ENCODE measurements at regions not wholly inside any gene's neighbourhood (a gene's known extent, or its start where the extent isn't known, plus 50 kb on each side); places are given as distances from the start of the nearest gene placed in this dataset.

DNA sequence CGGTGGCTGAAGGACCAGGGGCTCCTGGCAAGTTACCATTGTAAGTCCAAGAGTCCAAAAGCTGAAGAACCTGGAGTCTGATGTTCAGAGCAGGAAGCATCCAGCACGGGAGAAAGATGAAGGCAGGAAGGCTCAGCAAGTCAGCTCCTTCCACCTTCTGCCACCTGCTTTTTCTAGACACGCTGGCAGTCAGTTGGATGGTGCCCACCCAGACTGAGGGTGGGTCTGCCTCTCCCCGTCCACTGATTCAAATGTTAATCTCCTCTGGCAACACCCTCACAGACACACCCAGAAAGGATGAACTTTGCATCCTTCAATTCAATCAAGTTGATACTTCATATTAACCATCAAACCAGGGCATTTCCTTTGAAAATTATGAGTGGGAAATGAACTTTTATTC is 1272.4 kb upstream of the TMEM132C start (continued):
- TF ChIP-seq ARID4B (CRISPR knock-in tag; IDR thresholded peaks at IDR 0.05; ENCODE audit: borderline replicate concordance) (no peak), ZBTB21 (CRISPR knock-in tag; IDR thresholded peaks at IDR 0.05; ENCODE audit: borderline replicate concordance) (no peak), TCF7 (CRISPR knock-in tag; IDR thresholded peaks at IDR 0.05; ENCODE audit: low read depth) (no peak)

DNA sequence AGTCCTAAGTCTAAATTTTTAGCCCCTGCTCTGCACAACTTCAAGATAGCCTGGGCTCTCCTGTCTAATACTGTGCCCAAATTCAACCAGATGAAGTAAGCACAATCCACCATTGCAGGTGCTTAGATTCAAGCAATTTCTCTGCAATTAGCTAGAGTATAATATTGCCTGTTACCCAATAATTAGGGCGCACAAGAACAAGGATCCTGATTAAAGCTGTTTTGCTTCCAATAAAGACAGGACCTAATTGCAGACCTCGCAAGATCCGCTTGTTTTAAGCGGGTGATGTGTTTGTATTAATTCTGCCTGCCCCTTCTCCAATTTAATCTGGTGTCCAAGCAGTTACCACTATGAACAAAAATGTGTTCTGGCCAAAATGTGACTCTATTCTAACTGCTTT is 1268.9 kb upstream of the TMEM132C start:
- Mint-ChIP-seq H3K36me3 (peaks cover 46% of the 10 kb centered on the region), H3K27ac (no peak overlapping the region), H3K27me3 (ENCODE audit: low read depth) (no peaks in the 10 kb centered on the region; the same call in 1 of the 2 replicates), H3K4me3 (no peak overlapping the region), H3K9me3 (peaks cover 56% of the 10 kb centered on the region), H3K4me1 (no peaks in the 10 kb centered on the region)
- ChIA-PET CTCF (no interaction called here), POLR2A (no interaction called here)
- no peak for TF ChIP-seq ERG (CRISPR knock-in tag; IDR thresholded peaks at IDR 0.05)
- TF ChIP-seq EMX1 (CRISPR knock-in tag; IDR thresholded peaks at IDR 0.05): no peak
- TF ChIP-seq NR1H2 (CRISPR knock-in tag; IDR thresholded peaks at IDR 0.05): no peak
- TF ChIP-seq ZNF121 (CRISPR knock-in tag; IDR thresholded peaks at IDR 0.05): no peak
- no peak for TF ChIP-seq CREM (CRISPR knock-in tag; IDR thresholded peaks at IDR 0.05)
- TF ChIP-seq, protein P1, sequence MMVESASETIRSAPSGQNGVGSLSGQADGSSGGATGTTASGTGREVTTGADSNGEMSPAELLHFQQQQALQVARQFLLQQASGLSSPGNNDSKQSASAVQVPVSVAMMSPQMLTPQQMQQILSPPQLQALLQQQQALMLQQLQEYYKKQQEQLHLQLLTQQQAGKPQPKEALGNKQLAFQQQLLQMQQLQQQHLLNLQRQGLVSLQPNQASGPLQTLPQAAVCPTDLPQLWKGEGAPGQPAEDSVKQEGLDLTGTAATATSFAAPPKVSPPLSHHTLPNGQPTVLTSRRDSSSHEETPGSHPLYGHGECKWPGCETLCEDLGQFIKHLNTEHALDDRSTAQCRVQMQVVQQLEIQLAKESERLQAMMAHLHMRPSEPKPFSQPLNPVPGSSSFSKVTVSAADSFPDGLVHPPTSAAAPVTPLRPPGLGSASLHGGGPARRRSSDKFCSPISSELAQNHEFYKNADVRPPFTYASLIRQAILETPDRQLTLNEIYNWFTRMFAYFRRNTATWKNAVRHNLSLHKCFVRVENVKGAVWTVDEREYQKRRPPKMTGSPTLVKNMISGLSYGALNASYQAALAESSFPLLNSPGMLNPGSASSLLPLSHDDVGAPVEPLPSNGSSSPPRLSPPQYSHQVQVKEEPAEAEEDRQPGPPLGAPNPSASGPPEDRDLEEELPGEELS (CRISPR knock-in tag; IDR thresholded peaks at IDR 0.05): no peak
- no peak for TF ChIP-seq TEAD4 (CRISPR knock-in tag; IDR thresholded peaks at IDR 0.05)
- ATAC-seq (no peak), DNase-seq (ENCODE audit: low spot score) (no peak)

DNA sequence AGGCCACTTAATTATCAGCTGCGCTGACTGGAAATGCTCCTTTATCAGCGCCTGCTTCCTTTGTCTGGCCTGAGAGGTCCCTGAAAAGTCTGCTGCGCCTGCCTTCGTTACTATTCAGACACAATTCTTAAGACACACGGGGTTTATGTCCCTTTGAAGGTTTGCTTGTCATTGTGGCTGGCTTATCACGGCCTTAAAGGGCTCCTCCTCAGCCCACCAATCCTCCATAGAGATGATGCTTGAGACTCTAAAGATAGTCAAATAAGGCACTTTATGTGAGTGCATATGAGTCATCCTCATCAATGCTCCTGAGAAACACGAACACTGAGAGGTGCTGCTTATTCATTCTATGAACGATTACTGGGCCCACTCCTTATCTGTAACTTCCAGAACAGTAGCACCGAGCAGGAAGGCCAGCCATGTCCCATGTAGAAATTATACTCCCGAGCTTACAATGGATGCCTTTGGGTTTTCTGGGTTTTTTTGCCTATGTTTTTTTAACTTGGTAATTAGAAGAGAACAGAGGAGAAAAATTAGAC is 1268.2 kb upstream of the TMEM132C start:
- H3K9me3 Mint-ChIP-seq: peaks cover 57% of the 10 kb centered on the region
- no peaks in the 10 kb centered on the region for H3K4me1 Mint-ChIP-seq
- no peak overlapping the region for H3K4me3 Mint-ChIP-seq
- no peak for TF ChIP-seq STAT6 (CRISPR knock-in tag; conservative IDR thresholded peaks at IDR 0.05; ENCODE audit: low read depth)
- TF ChIP-seq NFATC4 (CRISPR knock-in tag; IDR thresholded peaks at IDR 0.05): no peak
- TF ChIP-seq ZNF396 (CRISPR knock-in tag; IDR thresholded peaks at IDR 0.05; ENCODE audit: borderline replicate concordance): no peak
- TF ChIP-seq ZNF263 (CRISPR knock-in tag; IDR thresholded peaks at IDR 0.05; ENCODE audit: low read depth): no peak
- no peak for TF ChIP-seq PRDM15 (CRISPR knock-in tag; IDR thresholded peaks at IDR 0.05)
- TF ChIP-seq, protein P1 (CRISPR knock-in tag; IDR thresholded peaks at IDR 0.05): no peak
- peaks cover 2% of the 10 kb centered on the region for H3K27me3 Mint-ChIP-seq (ENCODE audit: low read depth)
- H3K27ac Mint-ChIP-seq: no peak overlapping the region
- DNase-seq (ENCODE audit: low spot score) (no peak), ATAC-seq (no peak)
- POLR2A ChIA-PET: no interaction called here
- H3K36me3 Mint-ChIP-seq: peaks cover 46% of the 10 kb centered on the region
- CTCF ChIA-PET: no interaction called here
